M059J (cell line): ENCODE measurements at regions not wholly inside any gene's neighbourhood (a gene's known extent, or its start where the extent isn't known, plus 50 kb on each side); places are given as distances from the start of the nearest gene placed in this dataset.
A peak's percentile ranks its signal among the peaks of the same experiment; 100 is the strongest.

Experiments used
- DNase-seq: peaks from one replicate; pipeline ENCODE4 v3.0.0-alpha.2; 2012; ENCODE audit warnings: low read depth

- DNase-seq: no peak
These were observed 687.0 kb downstream of the TYW1 start for GRCh38 chr7:67683628-67684027.

GRCh38 chr7:67690700-67691099 lies 694.1 kb downstream of the TYW1 start:
- DNase-seq: no peak

- peak; percentile 93 for DNase-seq
These were observed 695.8 kb downstream of the TYW1 start for GRCh38 chr7:67692425-67692824.

GRCh38 chr7:67696124-67696523 lies 699.5 kb downstream of the TYW1 start:
- DNase-seq: no peak

GRCh38 chr7:67696878-67697277 lies 700.2 kb downstream of the TYW1 start:
- DNase-seq: peak; percentile 80

GRCh38 chr7:67698354-67698753 lies 701.7 kb downstream of the TYW1 start:
- no peak for DNase-seq

- DNase-seq: no peak
These were observed 709.2 kb downstream of the TYW1 start for GRCh38 chr7:67705850-67706249.

- DNase-seq: no peak
These were observed 715.1 kb downstream of the TYW1 start for GRCh38 chr7:67711706-67712105.

- no peak for DNase-seq
These were observed 716.9 kb downstream of the TYW1 start for GRCh38 chr7:67713451-67714056.

- DNase-seq: peak; percentile 83
These were observed 720.1 kb downstream of the TYW1 start for GRCh38 chr7:67716729-67717128.

GRCh38 chr7:67723591-67723990 lies 727.0 kb downstream of the TYW1 start:
- no peak for DNase-seq

GRCh38 chr7:67724435-67724834 lies 727.8 kb downstream of the TYW1 start:
- DNase-seq: no peak

- no peak for DNase-seq
These were observed 728.3 kb downstream of the TYW1 start for GRCh38 chr7:67724955-67725354.

GRCh38 chr7:67725423-67725822 lies 728.8 kb downstream of the TYW1 start:
- DNase-seq: no peak

GRCh38 chr7:67729771-67730170 lies 733.1 kb downstream of the TYW1 start:
- DNase-seq: no peak

- DNase-seq: no peak
These were observed 735.1 kb downstream of the TYW1 start for GRCh38 chr7:67731704-67732103.

- no peak for DNase-seq
These were observed 736.3 kb downstream of the TYW1 start for GRCh38 chr7:67732898-67733297.

- no peak for DNase-seq
These were observed 741.5 kb downstream of the TYW1 start for GRCh38 chr7:67738145-67738544.

GRCh38 chr7:67738958-67739357 lies 742.3 kb downstream of the TYW1 start:
- peak; percentile 82 for DNase-seq

- peak; percentile 83 for DNase-seq
These were observed 746.9 kb downstream of the TYW1 start for GRCh38 chr7:67743501-67743900.

- DNase-seq: no peak
These were observed 755.6 kb downstream of the TYW1 start for GRCh38 chr7:67752227-67752626.

GRCh38 chr7:67753891-67754290 lies 757.3 kb downstream of the TYW1 start:
- DNase-seq: peak; percentile 96

GRCh38 chr7:67754651-67755050 lies 758.0 kb downstream of the TYW1 start:
- DNase-seq: peak; percentile 94

- DNase-seq: peak; percentile 81
These were observed 761.9 kb downstream of the TYW1 start for GRCh38 chr7:67758551-67758950.
